Vagina (tissue), 2 donors: ENCODE measurements at regions not wholly inside any gene's neighbourhood (a gene's known extent, or its start where the extent isn't known, plus 50 kb on each side); places are given as distances from the start of the nearest gene placed in this dataset.

Experiments
- POLR2AphosphoS5 ChIP-seq, 2 donors: sonication (generic); formaldehyde crosslinking; IDR thresholded peaks; one replicate each; pipeline ENCODE4 v1.9.0; 2017; ENCODE audit warnings: antibody characterized with exemption in 2 of 2, mild to moderate bottlenecking in 2 of 2, low read depth in 1 of 2; ENCODE audit not compliant: insufficient read depth in 1 of 2
- TF ChIP-seq, protein P1 (sequence below), 3 experiments: fragments of 450-650 bp in 2 of 3; fragments of 200-600 bp in 1 of 3; sonication (generic) in 1 of 3; IDR thresholded peaks; one replicate each; pipeline ENCODE4 v1.5.1; 2017 to 2019; ENCODE audit warnings: antibody characterized with exemption in 3 of 3, mild to moderate bottlenecking in 2 of 3, moderate library complexity in 2 of 3

GRCh38 chr12:83920821-83921547 is 991.6 kb downstream of the SLC6A15 start:
- TF ChIP-seq, protein P1, sequence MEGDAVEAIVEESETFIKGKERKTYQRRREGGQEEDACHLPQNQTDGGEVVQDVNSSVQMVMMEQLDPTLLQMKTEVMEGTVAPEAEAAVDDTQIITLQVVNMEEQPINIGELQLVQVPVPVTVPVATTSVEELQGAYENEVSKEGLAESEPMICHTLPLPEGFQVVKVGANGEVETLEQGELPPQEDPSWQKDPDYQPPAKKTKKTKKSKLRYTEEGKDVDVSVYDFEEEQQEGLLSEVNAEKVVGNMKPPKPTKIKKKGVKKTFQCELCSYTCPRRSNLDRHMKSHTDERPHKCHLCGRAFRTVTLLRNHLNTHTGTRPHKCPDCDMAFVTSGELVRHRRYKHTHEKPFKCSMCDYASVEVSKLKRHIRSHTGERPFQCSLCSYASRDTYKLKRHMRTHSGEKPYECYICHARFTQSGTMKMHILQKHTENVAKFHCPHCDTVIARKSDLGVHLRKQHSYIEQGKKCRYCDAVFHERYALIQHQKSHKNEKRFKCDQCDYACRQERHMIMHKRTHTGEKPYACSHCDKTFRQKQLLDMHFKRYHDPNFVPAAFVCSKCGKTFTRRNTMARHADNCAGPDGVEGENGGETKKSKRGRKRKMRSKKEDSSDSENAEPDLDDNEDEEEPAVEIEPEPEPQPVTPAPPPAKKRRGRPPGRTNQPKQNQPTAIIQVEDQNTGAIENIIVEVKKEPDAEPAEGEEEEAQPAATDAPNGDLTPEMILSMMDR (IDR thresholded peaks at IDR 0.05): no peak
- TF ChIP-seq POLR2AphosphoS5 (IDR thresholded peaks at IDR 0.05; ENCODE audit: insufficient read depth in 1 of 2, low read depth in 1 of 2): no peak
